H1 (cell line): ENCODE measurements at regions not wholly inside any gene's neighbourhood (a gene's known extent, or its start where the extent isn't known, plus 50 kb on each side); places are given as distances from the start of the nearest gene placed in this dataset.

Experiments used
- CTBP2 ChIP-seq: IDR thresholded peaks from 2 replicates; pipeline ENCODE4 v1.7.0; 2011; ENCODE audit warnings: borderline replicate concordance, mild to moderate bottlenecking, moderate library complexity, mixed read lengths, low read length; ENCODE audit not compliant: insufficient read depth, insufficient read length
- GTF2F1 ChIP-seq: IDR thresholded peaks from 2 replicates; pipeline ENCODE4 v1.6.1; 2012; ENCODE audit warnings: low read depth, low read length, improper control_type of control experiment, borderline replicate concordance
- JUND ChIP-seq: IDR thresholded peaks from 2 replicates; pipeline ENCODE4 v1.6.1; 2011; ENCODE audit warnings: mild to moderate bottlenecking, improper control_type of control experiment, low read length
- POLR2AphosphoS5 ChIP-seq: IDR thresholded peaks from 2 replicates; pipeline ENCODE4 v1.6.1; 2011; ENCODE audit warnings: low read depth, low read length

DNA sequence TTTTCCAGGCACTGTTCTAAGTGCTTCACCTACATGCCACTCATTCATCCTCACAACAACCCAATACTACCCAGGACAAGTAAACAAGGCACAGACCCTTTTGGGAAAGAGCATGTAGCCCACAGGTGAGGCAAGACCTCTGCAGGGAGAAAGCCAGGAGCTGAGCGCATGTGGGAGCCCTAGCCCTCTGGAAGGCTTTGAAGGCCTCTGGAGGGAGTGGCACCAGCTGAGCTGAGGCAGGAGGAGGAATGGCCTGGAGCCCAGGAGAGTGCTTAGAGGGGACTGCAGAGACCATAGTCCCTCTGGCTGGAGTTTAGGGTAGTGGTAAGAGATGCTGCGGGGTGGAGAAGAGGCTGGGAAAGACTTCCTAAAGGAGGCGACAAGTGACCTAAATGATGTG, 516.5 kb downstream of the FUT8 start (continued):
- no peak for TF ChIP-seq GTF2F1
- TF ChIP-seq CTBP2, result no peak
- no peak for TF ChIP-seq POLR2AphosphoS5
- no peak for TF ChIP-seq JUND
